Gastrocnemius medialis (tissue), 4 donors: ENCODE measurements at regions not wholly inside any gene's neighbourhood (a gene's known extent, or its start where the extent isn't known, plus 50 kb on each side); places are given as distances from the start of the nearest gene placed in this dataset.

Source experiments
- ATAC-seq, 2 donors: fragments of 150-250 bp; one replicate each; pipeline ENCODE4 v1.9.1; 2016
- DNase-seq, 2 donors: peaks; one replicate each; pipeline ENCODE4 v3.0.0-alpha.2; 2019
- H3K27ac ChIP-seq, 4 donors: fragments of 200-600 bp; sonication (generic); 1 replicate in 1 of 4; 2 replicates in 3 of 4; pipeline ENCODE4 v1.5.1; 2016 to 2018; ENCODE audit warnings: mild to moderate bottlenecking in 2 of 4, moderate library complexity in 1 of 4
- H3K27me3 ChIP-seq, 3 donors: fragments of 200-600 bp; sonication (generic) in 2 of 3; 1 replicate in 1 of 3; 2 replicates in 2 of 3; pipeline versions ENCODE4 v1.5.1 to v1.6.0; 2016 to 2019; ENCODE audit warnings: mild to moderate bottlenecking in 1 of 3, moderate library complexity in 1 of 3
- H3K36me3 ChIP-seq, 2 donors: fragments of 200-600 bp; sonication (generic) in 1 of 2; one replicate each; pipeline ENCODE4 v1.5.1; 2017 to 2018
- H3K4me1 ChIP-seq, 2 donors: fragments of 200-600 bp; sonication (generic) in 1 of 2; one replicate each; pipeline ENCODE4 v1.5.1; 2016 to 2017; ENCODE audit warnings: mild to moderate bottlenecking in 2 of 2
- H3K4me3 ChIP-seq, 4 donors: fragments of 200-600 bp; sonication (generic) in 3 of 4; 1 replicate in 1 of 4; 2 replicates in 3 of 4; pipeline ENCODE4 v1.5.1; 2016 to 2019; ENCODE audit warnings: mild to moderate bottlenecking in 2 of 4
- H3K9me3 ChIP-seq, 3 donors: fragments of 200-600 bp; sonication (generic) in 2 of 3; 1 replicate in 1 of 3; 2 replicates in 2 of 3; pipeline ENCODE4 v1.5.1; 2016 to 2019
- POLR2A ChIP-seq, 2 donors: fragments of 450-650 bp; IDR thresholded peaks; one replicate each; pipeline ENCODE4 v1.6.1; 2017; ENCODE audit warnings: antibody characterized with exemption in 2 of 2, mild to moderate bottlenecking in 2 of 2, moderate library complexity in 2 of 2
- in situ Hi-C, 4 donors: fragments of 200-750 bp; cut with MboI; loops; one replicate each; pipeline versions ENCODE4 v1.15.0 to v1.8.0; 2017; ENCODE audit warnings: low sequenced_read_pairs in 4 of 4
- intact Hi-C: fragments of 100-400 bp; cut with DNase I; formaldehyde crosslinking; loops from one replicate; pipeline ENCODE4 v1.15.1; 2023; ENCODE audit warnings: low total_unique reads
- TF ChIP-seq, protein P1 (sequence below), 5 experiments: fragments of 450-650 bp in 3 of 5; fragments of 200-600 bp in 2 of 5; sonication (generic) in 2 of 5; IDR thresholded peaks in 4 of 5; conservative IDR thresholded peaks in 1 of 5; 1 replicate in 4 of 5; 2 replicates in 1 of 5; pipeline ENCODE4 v1.5.1; 2016 to 2019; ENCODE audit warnings: antibody characterized with exemption in 5 of 5, mild to moderate bottlenecking in 3 of 5, moderate library complexity in 3 of 5

DNA sequence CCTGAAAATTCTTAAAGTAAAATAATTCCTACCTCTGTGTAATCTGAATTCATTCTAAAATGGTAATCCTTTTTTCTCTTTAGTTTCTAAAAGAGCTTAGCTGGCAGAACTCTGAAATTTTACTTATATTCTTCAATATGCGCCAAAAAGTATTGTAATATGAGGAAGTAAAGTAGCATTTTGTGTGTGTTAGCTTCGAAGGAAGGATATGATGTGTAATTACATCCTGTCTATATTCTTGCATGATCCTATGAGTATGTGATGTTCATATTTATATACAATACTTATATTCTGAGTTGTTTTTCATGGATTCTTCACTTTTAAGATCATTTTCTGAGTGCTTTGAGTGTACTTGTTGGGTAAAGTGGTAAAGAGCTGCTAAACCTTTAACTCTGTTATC is 402.9 kb upstream of the PKDCC start:
- Histone ChIP-seq H3K9me3 (no peaks in the 10 kb centered on the region), H3K27ac (no peak overlapping the region), H3K4me1 (no peaks in the 10 kb centered on the region), H3K4me3 (no peak overlapping the region), H3K36me3 (no peaks in the 10 kb centered on the region), H3K27me3 (no peaks in the 10 kb centered on the region)
- in situ Hi-C loops (no loop called here), intact Hi-C loops (no loop called here)
- DNase-seq (no peak), ATAC-seq (no peak)
- no peak for TF ChIP-seq POLR2A (IDR thresholded peaks at IDR 0.05)
- TF ChIP-seq, protein P1, sequence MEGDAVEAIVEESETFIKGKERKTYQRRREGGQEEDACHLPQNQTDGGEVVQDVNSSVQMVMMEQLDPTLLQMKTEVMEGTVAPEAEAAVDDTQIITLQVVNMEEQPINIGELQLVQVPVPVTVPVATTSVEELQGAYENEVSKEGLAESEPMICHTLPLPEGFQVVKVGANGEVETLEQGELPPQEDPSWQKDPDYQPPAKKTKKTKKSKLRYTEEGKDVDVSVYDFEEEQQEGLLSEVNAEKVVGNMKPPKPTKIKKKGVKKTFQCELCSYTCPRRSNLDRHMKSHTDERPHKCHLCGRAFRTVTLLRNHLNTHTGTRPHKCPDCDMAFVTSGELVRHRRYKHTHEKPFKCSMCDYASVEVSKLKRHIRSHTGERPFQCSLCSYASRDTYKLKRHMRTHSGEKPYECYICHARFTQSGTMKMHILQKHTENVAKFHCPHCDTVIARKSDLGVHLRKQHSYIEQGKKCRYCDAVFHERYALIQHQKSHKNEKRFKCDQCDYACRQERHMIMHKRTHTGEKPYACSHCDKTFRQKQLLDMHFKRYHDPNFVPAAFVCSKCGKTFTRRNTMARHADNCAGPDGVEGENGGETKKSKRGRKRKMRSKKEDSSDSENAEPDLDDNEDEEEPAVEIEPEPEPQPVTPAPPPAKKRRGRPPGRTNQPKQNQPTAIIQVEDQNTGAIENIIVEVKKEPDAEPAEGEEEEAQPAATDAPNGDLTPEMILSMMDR (IDR thresholded peaks at IDR 0.05 in 4 of 5, conservative IDR thresholded peaks at IDR 0.05 in 1 of 5) = no peak

DNA sequence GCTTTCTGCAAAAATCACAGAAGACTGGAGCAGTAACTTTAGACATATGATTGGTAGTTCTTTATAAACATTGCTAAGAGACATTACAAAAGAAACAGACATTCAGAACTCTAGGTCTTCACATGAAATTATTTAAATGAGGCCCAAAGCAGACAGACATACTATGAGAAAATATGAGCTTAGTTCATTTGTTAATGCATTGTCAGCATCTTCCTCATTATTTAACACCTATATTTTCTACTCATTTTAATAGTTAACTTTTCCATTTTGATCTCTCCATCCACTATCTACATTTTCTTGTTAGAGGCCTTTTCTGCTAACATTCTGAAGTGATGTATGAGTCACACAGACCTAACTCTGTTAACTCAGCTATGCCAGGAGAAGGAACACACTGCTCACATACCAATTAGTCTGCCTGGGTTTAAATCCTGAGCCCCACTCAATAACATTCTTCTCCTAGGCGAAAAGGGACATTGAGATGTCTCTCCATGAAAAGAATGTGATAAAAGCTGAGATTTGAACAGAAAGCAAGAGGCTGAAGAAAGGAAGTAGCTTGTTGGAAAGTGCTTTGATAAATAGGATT is 400.3 kb upstream of the PKDCC start:
- no peak for DNase-seq
- intact Hi-C loops (no loop called here), in situ Hi-C loops (no loop called here)
- TF ChIP-seq POLR2A (IDR thresholded peaks at IDR 0.05) = no peak
- TF ChIP-seq, protein P1 (IDR thresholded peaks at IDR 0.05 in 4 of 5, conservative IDR thresholded peaks at IDR 0.05 in 1 of 5) = no peak
- Histone ChIP-seq H3K4me3 (no peak overlapping the region), H3K27ac (no peak overlapping the region), H3K9me3 (no peaks in the 10 kb centered on the region), H3K36me3 (no peaks in the 10 kb centered on the region), H3K4me1 (no peaks in the 10 kb centered on the region), H3K27me3 (no peaks in the 10 kb centered on the region)
- ATAC-seq = no peak

DNA sequence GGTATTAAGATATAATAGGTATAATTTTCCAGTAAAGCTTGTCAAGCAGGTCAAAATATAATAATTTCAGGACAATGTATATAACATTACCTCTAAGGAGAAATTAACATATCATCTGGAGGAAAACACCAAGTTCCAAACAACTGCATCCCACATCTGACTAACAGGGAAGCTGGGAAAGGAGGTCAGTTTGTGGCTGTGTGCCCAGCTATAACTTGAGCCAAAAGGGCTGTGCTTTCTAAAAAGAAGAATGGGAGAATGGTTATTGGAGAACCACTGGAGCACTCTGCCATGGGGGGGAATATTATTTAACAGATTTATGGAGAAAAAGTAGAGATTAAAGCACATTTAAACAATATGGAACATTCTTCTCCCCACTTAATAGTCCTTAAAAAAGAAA is 390.6 kb upstream of the PKDCC start:
- DNase-seq (no peak), ATAC-seq (no peak)
- no peaks in the 10 kb centered on the region for H3K4me1 ChIP-seq
- TF ChIP-seq, protein P1 (IDR thresholded peaks at IDR 0.05 in 4 of 5, conservative IDR thresholded peaks at IDR 0.05 in 1 of 5) = no peak
- no peak for TF ChIP-seq POLR2A (IDR thresholded peaks at IDR 0.05)
- in situ Hi-C loops = no loop called here
- intact Hi-C loops = no loop called here
- no peak overlapping the region for H3K4me3 ChIP-seq
- H3K36me3 ChIP-seq = no peaks in the 10 kb centered on the region
- H3K27me3 ChIP-seq = no peaks in the 10 kb centered on the region
- no peaks in the 10 kb centered on the region for H3K9me3 ChIP-seq
- H3K27ac ChIP-seq = no peak overlapping the region

DNA sequence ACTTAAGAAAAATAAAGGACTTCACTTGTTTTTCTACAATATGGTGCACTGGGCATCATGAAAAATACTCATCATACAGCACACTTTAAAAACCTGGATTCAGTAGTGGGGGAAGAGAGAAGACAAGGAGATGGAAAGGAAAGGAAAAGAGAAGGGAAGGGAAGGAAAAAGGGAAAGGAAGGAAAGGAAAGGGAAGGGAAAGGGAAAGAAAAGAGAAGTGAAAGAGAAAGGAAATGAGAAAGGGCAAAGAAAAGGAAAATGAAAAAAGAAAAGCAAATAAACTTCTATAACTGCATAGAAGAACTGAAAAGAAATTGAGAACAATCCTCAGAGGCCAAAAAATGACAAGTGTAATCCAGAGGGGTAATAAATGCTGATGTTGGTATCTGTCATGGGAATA is 388.1 kb upstream of the PKDCC start:
- intact Hi-C loops (no loop called here), in situ Hi-C loops (no loop called here)
- ATAC-seq (no peak), DNase-seq (no peak)
- Histone ChIP-seq H3K27ac (no peak overlapping the region), H3K4me1 (no peaks in the 10 kb centered on the region), H3K4me3 (no peak overlapping the region), H3K36me3 (no peaks in the 10 kb centered on the region), H3K27me3 (no peaks in the 10 kb centered on the region), H3K9me3 (no peaks in the 10 kb centered on the region)
- no peak for TF ChIP-seq POLR2A (IDR thresholded peaks at IDR 0.05)
- TF ChIP-seq, protein P1 (IDR thresholded peaks at IDR 0.05 in 4 of 5, conservative IDR thresholded peaks at IDR 0.05 in 1 of 5) = no peak

DNA sequence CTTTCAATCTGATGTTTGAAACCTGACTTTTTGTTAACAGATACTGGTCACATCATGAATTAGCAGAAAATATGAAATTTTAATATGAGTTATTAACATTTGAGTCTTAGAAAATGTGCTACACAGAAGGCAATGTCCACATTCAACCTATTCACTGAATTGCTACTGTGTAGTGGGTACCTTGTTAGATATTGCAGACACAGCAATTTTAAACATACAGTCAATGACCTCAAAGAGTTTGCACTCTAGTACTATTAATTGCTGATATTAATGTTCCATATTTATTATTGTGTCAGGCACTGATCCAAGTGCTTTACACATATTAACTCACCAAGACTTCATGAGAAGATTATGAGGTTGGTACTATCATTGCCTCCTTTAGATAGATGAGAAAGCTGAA is 385.4 kb upstream of the PKDCC start:
- DNase-seq (no peak), ATAC-seq (no peak)
- no peaks in the 10 kb centered on the region for H3K4me1 ChIP-seq
- H3K27ac ChIP-seq = no peak overlapping the region
- in situ Hi-C loops = no loop called here
- H3K9me3 ChIP-seq = no peaks in the 10 kb centered on the region
- TF ChIP-seq POLR2A (IDR thresholded peaks at IDR 0.05) = no peak
- TF ChIP-seq, protein P1 (IDR thresholded peaks at IDR 0.05 in 4 of 5, conservative IDR thresholded peaks at IDR 0.05 in 1 of 5) = no peak
- no peaks in the 10 kb centered on the region for H3K36me3 ChIP-seq
- intact Hi-C loops = no loop called here
- H3K27me3 ChIP-seq = no peaks in the 10 kb centered on the region
- H3K4me3 ChIP-seq = no peak overlapping the region
